Caki2 (cell line): ENCODE measurements at regions not wholly inside any gene's neighbourhood (a gene's known extent, or its start where the extent isn't known, plus 50 kb on each side); places are given as distances from the start of the nearest gene placed in this dataset.

Source experiments
- DNase-seq: peaks from one replicate; pipeline ENCODE4 v3.0.0-alpha.2; 2015; ENCODE audit warnings: low read depth
- in situ Hi-C: cut with HindIII; loops from 2 replicates; pipeline ENCODE4 v1.10.0; 2016; ENCODE audit warnings: low sequenced_read_pairs, low pct_unique_long_range_greater_than_20kb, mixed read lengths

GRCh38 chr5:89604342-89604741 lies 721.4 kb upstream of the MEF2C start:
- no peak for DNase-seq
- in situ Hi-C loops: no loop called here

- no peak for DNase-seq
- in situ Hi-C loops: no loop called here
These were observed 718.9 kb upstream of the MEF2C start for GRCh38 chr5:89601880-89602279.

- in situ Hi-C loops: no loop called here
These were observed 714.9 kb upstream of the MEF2C start for GRCh38 chr5:89597878-89598277.

GRCh38 chr5:89596821-89597220 lies 713.8 kb upstream of the MEF2C start:
- in situ Hi-C loops: no loop called here

More at GRCh38 chr5:89597878-89598277, 714.9 kb upstream of the MEF2C start:
- no peak for DNase-seq

GRCh38 chr5:89595056-89595455 lies 712.1 kb upstream of the MEF2C start:
- no peak for DNase-seq
- in situ Hi-C loops: no loop called here

More at GRCh38 chr5:89596821-89597220, 713.8 kb upstream of the MEF2C start:
- no peak for DNase-seq

- in situ Hi-C loops: no loop called here
- DNase-seq: peak; percentile 36
These were observed 701.5 kb upstream of the MEF2C start for GRCh38 chr5:89584339-89584956.

GRCh38 chr5:89583534-89583933 lies 700.5 kb upstream of the MEF2C start:
- in situ Hi-C loops: no loop called here
- no peak for DNase-seq

- in situ Hi-C loops: no loop called here
- DNase-seq: no peak
These were observed 699.9 kb upstream of the MEF2C start for GRCh38 chr5:89582768-89583339.

GRCh38 chr5:89580976-89581375 lies 698.0 kb upstream of the MEF2C start:
- in situ Hi-C loops: no loop called here
- no peak for DNase-seq

GRCh38 chr5:89575319-89575718 lies 692.3 kb upstream of the MEF2C start:
- in situ Hi-C loops: no loop called here
- no peak for DNase-seq

- DNase-seq: no peak
- in situ Hi-C loops: no loop called here
These were observed 690.4 kb upstream of the MEF2C start for GRCh38 chr5:89573345-89573744.

GRCh38 chr5:89572696-89573095 lies 689.7 kb upstream of the MEF2C start:
- no peak for DNase-seq
- in situ Hi-C loops: no loop called here

GRCh38 chr5:89570557-89570956 lies 687.6 kb upstream of the MEF2C start:
- in situ Hi-C loops: no loop called here

GRCh38 chr5:89566340-89566739 lies 683.4 kb upstream of the MEF2C start:
- in situ Hi-C loops: no loop called here
- DNase-seq: no peak

More at GRCh38 chr5:89570557-89570956, 687.6 kb upstream of the MEF2C start:
- no peak for DNase-seq

GRCh38 chr5:89560696-89561095 lies 677.7 kb upstream of the MEF2C start:
- in situ Hi-C loops: no loop called here

GRCh38 chr5:89556215-89556913 lies 673.4 kb upstream of the MEF2C start:
- in situ Hi-C loops: no loop called here
- peak; percentile 52 for DNase-seq

More at GRCh38 chr5:89560696-89561095, 677.7 kb upstream of the MEF2C start:
- peak; percentile 76 for DNase-seq

GRCh38 chr5:89546657-89547056 lies 663.7 kb upstream of the MEF2C start:
- DNase-seq: no peak
- in situ Hi-C loops: no loop called here

GRCh38 chr5:89545626-89546025 lies 662.6 kb upstream of the MEF2C start:
- no peak for DNase-seq
- in situ Hi-C loops: no loop called here

- in situ Hi-C loops: no loop called here
- DNase-seq: no peak
These were observed 662.1 kb upstream of the MEF2C start for GRCh38 chr5:89545076-89545475.

- no peak for DNase-seq
- in situ Hi-C loops: no loop called here
These were observed 659.8 kb upstream of the MEF2C start for GRCh38 chr5:89542736-89543135.
